ENCODE measurements at regions not wholly inside any gene's neighbourhood (a gene's known extent, or its start where the extent isn't known, plus 50 kb on each side); places are given as distances from the start of the nearest gene placed in this dataset.

DNA sequence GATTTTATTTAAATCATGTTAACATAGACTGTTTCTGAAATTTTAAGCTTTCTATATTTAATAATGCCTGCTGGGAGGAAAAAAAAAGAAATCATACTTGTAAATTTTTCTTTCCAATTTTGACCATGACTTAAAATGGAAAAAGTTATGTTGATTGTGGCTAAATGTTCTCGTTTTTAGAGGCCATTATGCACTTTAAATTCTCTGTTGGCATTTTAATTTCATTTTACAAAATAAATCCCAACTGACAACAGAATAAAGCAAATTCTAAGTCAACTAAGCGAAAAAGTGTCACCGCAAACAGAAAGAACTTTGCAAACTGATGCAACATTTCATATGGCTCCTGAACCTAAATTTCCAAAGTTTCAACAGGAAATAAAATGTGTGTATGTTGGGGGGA lies 74.8 kb upstream of the G2E3 start:
- no peak for DNase-seq
- Mint-ChIP-seq H3K4me3 (ENCODE audit: low read depth, unreplicated experiment) (no peak overlapping the region), H3K36me3 (ENCODE audit: insufficient read depth, unreplicated experiment) (no peaks in the 10 kb centered on the region), H3K27ac (ENCODE audit: unreplicated experiment) (no peak overlapping the region), H3K9me3 (ENCODE audit: low read depth, unreplicated experiment) (no peaks in the 10 kb centered on the region), H3K27me3 (ENCODE audit: unreplicated experiment) (no peaks in the 10 kb centered on the region), H3K4me1 (ENCODE audit: low read depth, unreplicated experiment) (peaks cover 14% of the 10 kb centered on the region)
- CTCF ChIA-PET: no interaction called here
- TF ChIP-seq, protein P1, sequence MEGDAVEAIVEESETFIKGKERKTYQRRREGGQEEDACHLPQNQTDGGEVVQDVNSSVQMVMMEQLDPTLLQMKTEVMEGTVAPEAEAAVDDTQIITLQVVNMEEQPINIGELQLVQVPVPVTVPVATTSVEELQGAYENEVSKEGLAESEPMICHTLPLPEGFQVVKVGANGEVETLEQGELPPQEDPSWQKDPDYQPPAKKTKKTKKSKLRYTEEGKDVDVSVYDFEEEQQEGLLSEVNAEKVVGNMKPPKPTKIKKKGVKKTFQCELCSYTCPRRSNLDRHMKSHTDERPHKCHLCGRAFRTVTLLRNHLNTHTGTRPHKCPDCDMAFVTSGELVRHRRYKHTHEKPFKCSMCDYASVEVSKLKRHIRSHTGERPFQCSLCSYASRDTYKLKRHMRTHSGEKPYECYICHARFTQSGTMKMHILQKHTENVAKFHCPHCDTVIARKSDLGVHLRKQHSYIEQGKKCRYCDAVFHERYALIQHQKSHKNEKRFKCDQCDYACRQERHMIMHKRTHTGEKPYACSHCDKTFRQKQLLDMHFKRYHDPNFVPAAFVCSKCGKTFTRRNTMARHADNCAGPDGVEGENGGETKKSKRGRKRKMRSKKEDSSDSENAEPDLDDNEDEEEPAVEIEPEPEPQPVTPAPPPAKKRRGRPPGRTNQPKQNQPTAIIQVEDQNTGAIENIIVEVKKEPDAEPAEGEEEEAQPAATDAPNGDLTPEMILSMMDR (IDR thresholded peaks at IDR 0.05; ENCODE audit: unreplicated experiment): no peak
- intact Hi-C loops (cut with micrococcal nuclease; ENCODE audit: unreplicated experiment): no loop called here
- BruUV-seq (replicated peaks): no TSS peak

- TF ChIP-seq, protein P1 (IDR thresholded peaks at IDR 0.05; ENCODE audit: unreplicated experiment): no peak
- no TSS peak for BruUV-seq (replicated peaks)
- Mint-ChIP-seq H3K4me1 (ENCODE audit: low read depth, unreplicated experiment) (peaks cover 14% of the 10 kb centered on the region), H3K27me3 (ENCODE audit: unreplicated experiment) (no peaks in the 10 kb centered on the region), H3K36me3 (ENCODE audit: insufficient read depth, unreplicated experiment) (no peaks in the 10 kb centered on the region), H3K4me3 (ENCODE audit: low read depth, unreplicated experiment) (no peak overlapping the region), H3K27ac (ENCODE audit: unreplicated experiment) (no peak overlapping the region), H3K9me3 (ENCODE audit: low read depth, unreplicated experiment) (no peaks in the 10 kb centered on the region)
- DNase-seq: no peak
- intact Hi-C loops (cut with micrococcal nuclease; ENCODE audit: unreplicated experiment): no loop called here
- CTCF ChIA-PET: no interaction called here
Observed at GRCh38 chr14:30484976-30485375, 74.0 kb upstream of the G2E3 start.

- Mint-ChIP-seq H3K4me1 (ENCODE audit: low read depth, unreplicated experiment) (no peaks in the 10 kb centered on the region), H3K27ac (ENCODE audit: unreplicated experiment) (no peak overlapping the region), H3K9me3 (ENCODE audit: low read depth, unreplicated experiment) (no peaks in the 10 kb centered on the region), H3K27me3 (ENCODE audit: unreplicated experiment) (no peaks in the 10 kb centered on the region), H3K36me3 (ENCODE audit: insufficient read depth, unreplicated experiment) (no peaks in the 10 kb centered on the region), H3K4me3 (ENCODE audit: low read depth, unreplicated experiment) (no peak overlapping the region)
- no TSS peak for BruUV-seq (replicated peaks)
- intact Hi-C loops (cut with micrococcal nuclease; ENCODE audit: unreplicated experiment): no loop called here
- CTCF ChIA-PET: no interaction called here
- TF ChIP-seq, protein P1 (IDR thresholded peaks at IDR 0.05; ENCODE audit: unreplicated experiment): no peak
- DNase-seq: no peak
Observed at GRCh38 chr14:30496852-30497251, 62.1 kb upstream of the G2E3 start.

DNA sequence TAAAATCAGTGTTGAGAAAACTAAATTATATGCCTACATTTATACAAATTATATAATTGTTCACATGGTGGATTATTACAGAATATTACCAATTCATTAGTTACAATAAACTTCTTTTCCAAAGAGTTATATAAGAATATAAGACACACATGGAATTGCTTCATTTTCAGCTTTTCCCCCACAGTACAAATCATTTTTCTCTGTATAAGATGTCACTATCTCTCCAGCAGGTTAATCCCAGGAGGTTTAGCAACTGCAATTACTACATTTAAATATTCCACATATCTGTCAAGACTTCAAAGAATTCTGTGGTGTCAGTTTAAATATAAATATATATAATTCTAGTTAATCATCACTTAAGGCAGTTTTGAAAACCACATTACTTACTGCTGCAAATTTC lies 59.6 kb upstream of the G2E3 start:
- intact Hi-C loops (cut with micrococcal nuclease; ENCODE audit: unreplicated experiment): no loop called here
- TF ChIP-seq, protein P1 (IDR thresholded peaks at IDR 0.05; ENCODE audit: unreplicated experiment): no peak
- Mint-ChIP-seq H3K4me3 (ENCODE audit: low read depth, unreplicated experiment) (no peak overlapping the region), H3K27me3 (ENCODE audit: unreplicated experiment) (no peaks in the 10 kb centered on the region), H3K4me1 (ENCODE audit: low read depth, unreplicated experiment) (no peaks in the 10 kb centered on the region), H3K27ac (ENCODE audit: unreplicated experiment) (no peak overlapping the region), H3K36me3 (ENCODE audit: insufficient read depth, unreplicated experiment) (no peaks in the 10 kb centered on the region), H3K9me3 (ENCODE audit: low read depth, unreplicated experiment) (no peaks in the 10 kb centered on the region)
- no TSS peak for BruUV-seq (replicated peaks)
- DNase-seq: no peak
- CTCF ChIA-PET: no interaction called here

DNA sequence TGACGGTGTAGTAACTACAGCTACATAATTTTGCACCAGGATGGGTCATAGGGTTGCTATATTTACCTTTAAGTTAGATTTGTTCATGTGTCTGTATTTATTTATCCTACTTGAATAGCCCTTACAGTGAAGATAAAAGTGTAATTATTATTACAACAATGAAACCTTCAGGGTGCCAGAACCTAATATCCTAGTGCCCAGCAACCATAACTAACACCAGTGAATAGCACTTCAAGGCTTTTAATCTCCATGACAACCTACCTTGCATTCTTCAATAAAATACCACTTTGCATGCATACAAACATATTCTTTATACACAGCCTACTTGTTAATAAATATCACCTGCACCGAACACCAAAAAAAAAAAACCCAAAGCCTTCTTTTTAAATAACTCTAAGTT lies 58.7 kb upstream of the G2E3 start:
- CTCF ChIA-PET: no interaction called here
- no peak for DNase-seq
- TF ChIP-seq, protein P1 (IDR thresholded peaks at IDR 0.05; ENCODE audit: unreplicated experiment): no peak
- Mint-ChIP-seq H3K4me3 (ENCODE audit: low read depth, unreplicated experiment) (no peak overlapping the region), H3K4me1 (ENCODE audit: low read depth, unreplicated experiment) (no peaks in the 10 kb centered on the region), H3K36me3 (ENCODE audit: insufficient read depth, unreplicated experiment) (no peaks in the 10 kb centered on the region), H3K27ac (ENCODE audit: unreplicated experiment) (no peak overlapping the region), H3K9me3 (ENCODE audit: low read depth, unreplicated experiment) (no peaks in the 10 kb centered on the region), H3K27me3 (ENCODE audit: unreplicated experiment) (no peaks in the 10 kb centered on the region)
- BruUV-seq (replicated peaks): no TSS peak
- intact Hi-C loops (cut with micrococcal nuclease; ENCODE audit: unreplicated experiment): no loop called here
